HG03196 (cell line): ENCODE measurements at regions not wholly inside any gene's neighbourhood (a gene's known extent, or its start where the extent isn't known, plus 50 kb on each side); places are given as distances from the start of the nearest gene placed in this dataset.
"Not testable (repeated sequence)": the region's sequence is repeated elsewhere in the genome, so short reads cannot be mapped to it uniquely, and the experiment has no call there.

ENCODE experiments used
- ATAC-seq: cut with Tn5 transposase; IDR thresholded peaks from one replicate; pipeline ENCODE4 v1.9.1; 2021; ENCODE audit not compliant: unreplicated experiment

- ATAC-seq: not testable (repeated sequence)
Measured at GRCh38 chr2:111420074-111420473, 299.4 kb downstream of the BCL2L11 start.

GRCh38 chr2:111420835-111421234 lies 300.1 kb downstream of the BCL2L11 start:
- ATAC-seq: not testable (repeated sequence)

- ATAC-seq: not testable (repeated sequence)
Measured at GRCh38 chr2:111421949-111422348, 301.2 kb downstream of the BCL2L11 start.

- not testable (repeated sequence) for ATAC-seq
Measured at GRCh38 chr2:111422562-111422961, 301.8 kb downstream of the BCL2L11 start.

GRCh38 chr2:111423184-111423583 lies 302.5 kb downstream of the BCL2L11 start:
- not testable (repeated sequence) for ATAC-seq

- not testable (repeated sequence) for ATAC-seq
Measured at GRCh38 chr2:111424176-111424575, 303.5 kb downstream of the BCL2L11 start.

GRCh38 chr2:111424851-111425309 lies 304.2 kb downstream of the BCL2L11 start:
- ATAC-seq: not testable (repeated sequence)

GRCh38 chr2:111425789-111426201 lies 305.1 kb downstream of the BCL2L11 start:
- ATAC-seq: not testable (repeated sequence)

GRCh38 chr2:111427346-111427745 lies 306.6 kb downstream of the BCL2L11 start:
- not testable (repeated sequence) for ATAC-seq

GRCh38 chr2:111428915-111429314 lies 308.2 kb downstream of the BCL2L11 start:
- ATAC-seq: not testable (repeated sequence)

GRCh38 chr2:111429353-111429752 lies 308.6 kb downstream of the BCL2L11 start:
- peak; percentile 57 for ATAC-seq

GRCh38 chr2:111430817-111431661 lies 310.3 kb downstream of the BCL2L11 start:
- peak; percentile 48 for ATAC-seq

GRCh38 chr2:111432423-111432822 lies 311.7 kb downstream of the BCL2L11 start:
- ATAC-seq: not testable (repeated sequence)

GRCh38 chr2:111432916-111433499 lies 312.3 kb downstream of the BCL2L11 start:
- not testable (repeated sequence) for ATAC-seq

GRCh38 chr2:111433892-111434607 lies 313.3 kb downstream of the BCL2L11 start:
- not testable (repeated sequence) for ATAC-seq

GRCh38 chr2:111434608-111434939 lies 313.9 kb downstream of the BCL2L11 start:
- ATAC-seq: not testable (repeated sequence)

GRCh38 chr2:111435553-111436310 lies 315.0 kb downstream of the BCL2L11 start:
- ATAC-seq: not testable (repeated sequence)

GRCh38 chr2:111436411-111436810 lies 315.7 kb downstream of the BCL2L11 start:
- ATAC-seq: peak; percentile 60

GRCh38 chr2:111437288-111437990 lies 316.7 kb downstream of the BCL2L11 start:
- not testable (repeated sequence) for ATAC-seq

- not testable (repeated sequence) for ATAC-seq
Measured at GRCh38 chr2:111438161-111438560, 317.4 kb downstream of the BCL2L11 start.
